ENCODE measurements at regions not wholly inside any gene's neighbourhood (a gene's known extent, or its start where the extent isn't known, plus 50 kb on each side); places are given as distances from the start of the nearest gene placed in this dataset.

DNA sequence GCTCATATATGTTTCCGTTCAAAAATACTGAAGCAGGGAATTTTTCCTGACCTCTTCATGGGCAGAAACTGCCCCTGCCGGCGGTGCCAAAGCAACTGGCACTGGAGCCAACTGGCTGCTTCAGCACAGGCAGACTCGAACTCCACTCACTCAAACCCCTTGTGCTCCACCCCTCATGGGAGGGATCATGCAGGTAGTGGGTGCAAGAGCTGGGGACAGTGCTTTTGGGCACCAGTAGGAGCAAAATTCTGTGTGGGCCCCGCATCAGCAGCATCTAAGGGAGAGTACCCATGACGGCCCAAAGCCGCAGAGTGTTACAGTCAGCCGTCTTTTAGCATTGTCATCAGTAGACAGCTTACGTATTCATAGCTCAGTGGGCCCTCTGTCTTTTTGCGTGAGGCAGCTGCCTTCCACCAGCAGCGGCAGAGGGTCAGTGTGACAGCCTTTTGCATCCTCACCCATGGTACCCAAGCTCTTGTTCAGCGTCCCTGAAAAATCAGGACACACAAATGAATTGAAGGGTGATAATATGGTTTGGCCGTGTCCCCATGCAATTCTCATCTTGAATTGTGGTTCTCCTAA lies 393.8 kb downstream of the SLITRK6 start:
- Mint-ChIP-seq H3K27ac (no peak overlapping the region), H3K36me3 (no peaks in the 10 kb centered on the region), H3K9me3 (no peaks in the 10 kb centered on the region), H3K4me1 (no peaks in the 10 kb centered on the region), H3K4me3 (no peak overlapping the region), H3K27me3 (ENCODE audit: insufficient read depth, low read depth) (no peaks in the 10 kb centered on the region)
- no peak overlapping the region for H2AFZ ChIP-seq (replicated peaks)
- no peaks in the 10 kb centered on the region for H4K20me1 ChIP-seq (ENCODE audit: low read depth)
- no peak for TF ChIP-seq EZH2phosphoT487 (IDR thresholded peaks at IDR 0.05)
- no peak for TF ChIP-seq EZH2 (IDR thresholded peaks at IDR 0.05)
- H3K27me3 ChIP-seq, result no peaks in the 10 kb centered on the region
- no peaks in the 10 kb centered on the region for H3K79me2 ChIP-seq (ENCODE audit: low read depth)
- H3K9me3 ChIP-seq (ENCODE audit: low read depth), result no peaks in the 10 kb centered on the region
- no peak overlapping the region for H3K4me2 ChIP-seq
- no peak overlapping the region for H3K4me3 ChIP-seq
- H3K36me3 ChIP-seq, result no peaks in the 10 kb centered on the region
- no peaks in the 10 kb centered on the region for H3F3A ChIP-seq (ENCODE audit: low read depth)
- H3K9ac ChIP-seq, result no peak overlapping the region
- no peak for DNase-seq (ENCODE audit: low spot score)
- no peaks in the 10 kb centered on the region for H3K4me1 ChIP-seq
- H3K27ac ChIP-seq, result no peak overlapping the region

DNA sequence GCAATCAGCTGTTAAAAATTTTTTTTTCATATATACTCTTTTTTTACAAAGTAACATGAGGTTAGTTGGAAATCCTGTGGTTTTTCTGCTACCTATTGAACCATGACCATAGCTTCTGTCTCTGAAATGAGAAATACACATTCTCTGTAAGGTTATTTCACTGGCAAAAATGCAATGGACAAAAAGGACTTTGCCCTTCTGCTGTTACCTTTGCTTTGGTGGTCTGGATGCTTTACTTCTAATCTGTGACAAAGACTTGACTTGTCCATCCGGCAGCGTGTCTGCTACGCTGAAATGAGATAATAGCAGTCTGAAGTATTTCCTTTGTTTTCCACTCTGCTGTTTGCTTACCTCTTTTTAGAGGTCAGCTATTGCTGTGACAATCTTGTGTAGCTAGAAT lies 412.8 kb downstream of the SLITRK6 start:
- no peaks in the 10 kb centered on the region for H3K36me3 Mint-ChIP-seq
- H3K4me2 ChIP-seq, result no peak overlapping the region
- H3K4me3 Mint-ChIP-seq, result no peak overlapping the region
- no peak overlapping the region for H3K4me3 ChIP-seq
- H3K79me2 ChIP-seq (ENCODE audit: low read depth), result no peaks in the 10 kb centered on the region
- H3K4me1 Mint-ChIP-seq, result peaks cover 8% of the 10 kb centered on the region
- DNase-seq (ENCODE audit: low spot score), result peak; percentile 26
- no peak overlapping the region for H3K27ac Mint-ChIP-seq
- no peak overlapping the region for H3K9ac ChIP-seq
- TF ChIP-seq EZH2 (IDR thresholded peaks at IDR 0.05) (no peak), EZH2phosphoT487 (IDR thresholded peaks at IDR 0.05) (no peak)
- TF ChIP-seq, protein P1, sequence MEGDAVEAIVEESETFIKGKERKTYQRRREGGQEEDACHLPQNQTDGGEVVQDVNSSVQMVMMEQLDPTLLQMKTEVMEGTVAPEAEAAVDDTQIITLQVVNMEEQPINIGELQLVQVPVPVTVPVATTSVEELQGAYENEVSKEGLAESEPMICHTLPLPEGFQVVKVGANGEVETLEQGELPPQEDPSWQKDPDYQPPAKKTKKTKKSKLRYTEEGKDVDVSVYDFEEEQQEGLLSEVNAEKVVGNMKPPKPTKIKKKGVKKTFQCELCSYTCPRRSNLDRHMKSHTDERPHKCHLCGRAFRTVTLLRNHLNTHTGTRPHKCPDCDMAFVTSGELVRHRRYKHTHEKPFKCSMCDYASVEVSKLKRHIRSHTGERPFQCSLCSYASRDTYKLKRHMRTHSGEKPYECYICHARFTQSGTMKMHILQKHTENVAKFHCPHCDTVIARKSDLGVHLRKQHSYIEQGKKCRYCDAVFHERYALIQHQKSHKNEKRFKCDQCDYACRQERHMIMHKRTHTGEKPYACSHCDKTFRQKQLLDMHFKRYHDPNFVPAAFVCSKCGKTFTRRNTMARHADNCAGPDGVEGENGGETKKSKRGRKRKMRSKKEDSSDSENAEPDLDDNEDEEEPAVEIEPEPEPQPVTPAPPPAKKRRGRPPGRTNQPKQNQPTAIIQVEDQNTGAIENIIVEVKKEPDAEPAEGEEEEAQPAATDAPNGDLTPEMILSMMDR (IDR thresholded peaks at IDR 0.05), result no peak
- H3F3A ChIP-seq (ENCODE audit: low read depth), result no peaks in the 10 kb centered on the region
- H3K27me3 ChIP-seq, result no peaks in the 10 kb centered on the region
- no peak overlapping the region for H3K27ac ChIP-seq
- H3K36me3 ChIP-seq, result no peaks in the 10 kb centered on the region
- no peak overlapping the region for H2AFZ ChIP-seq (replicated peaks)
- H3K27me3 Mint-ChIP-seq (ENCODE audit: insufficient read depth, low read depth), result no peaks in the 10 kb centered on the region
- H3K4me1 ChIP-seq, result no peaks in the 10 kb centered on the region
- no peaks in the 10 kb centered on the region for H4K20me1 ChIP-seq (ENCODE audit: low read depth)
- peaks cover 11% of the 10 kb centered on the region for H3K9me3 Mint-ChIP-seq
- no peaks in the 10 kb centered on the region for H3K9me3 ChIP-seq (ENCODE audit: low read depth)

DNA sequence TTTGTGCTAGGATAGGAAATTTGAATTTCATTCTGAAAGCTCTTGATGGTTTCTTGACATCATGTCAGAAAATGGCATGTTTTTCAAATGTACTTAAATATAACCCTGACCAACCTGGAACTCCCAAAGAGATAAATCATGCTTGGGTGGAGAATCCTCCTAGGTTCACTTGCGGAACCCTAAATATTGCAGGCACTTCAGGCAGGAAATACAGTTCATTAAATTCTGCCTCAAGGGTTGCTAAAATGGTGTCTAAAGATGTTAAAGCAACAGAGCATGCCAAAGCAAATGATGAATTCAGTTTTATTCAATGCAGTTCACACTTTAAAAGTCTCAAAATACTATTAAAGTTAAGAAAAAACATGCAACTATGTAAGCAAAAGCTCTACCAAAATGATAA lies 415.9 kb downstream of the SLITRK6 start:
- Histone ChIP-seq H3K9ac (no peak overlapping the region), H3F3A (ENCODE audit: low read depth) (no peaks in the 10 kb centered on the region), H3K27ac (no peak overlapping the region), H3K36me3 (no peaks in the 10 kb centered on the region), H3K9me3 (ENCODE audit: low read depth) (no peaks in the 10 kb centered on the region), H3K4me2 (no peak overlapping the region), H3K4me1 (no peaks in the 10 kb centered on the region), H3K4me3 (no peak overlapping the region), H3K79me2 (ENCODE audit: low read depth) (no peaks in the 10 kb centered on the region), H3K27me3 (no peaks in the 10 kb centered on the region), H4K20me1 (ENCODE audit: low read depth) (no peaks in the 10 kb centered on the region), H2AFZ (replicated peaks) (no peak overlapping the region)
- DNase-seq (ENCODE audit: low spot score), result no peak
- TF ChIP-seq, protein P1 (IDR thresholded peaks at IDR 0.05), result no peak
- TF ChIP-seq EZH2phosphoT487 (IDR thresholded peaks at IDR 0.05) (no peak), EZH2 (IDR thresholded peaks at IDR 0.05) (no peak)
- Mint-ChIP-seq H3K9me3 (peaks cover 4% of the 10 kb centered on the region), H3K4me1 (peaks cover 8% of the 10 kb centered on the region), H3K27ac (no peak overlapping the region), H3K4me3 (no peak overlapping the region), H3K27me3 (ENCODE audit: insufficient read depth, low read depth) (no peaks in the 10 kb centered on the region), H3K36me3 (no peaks in the 10 kb centered on the region)

DNA sequence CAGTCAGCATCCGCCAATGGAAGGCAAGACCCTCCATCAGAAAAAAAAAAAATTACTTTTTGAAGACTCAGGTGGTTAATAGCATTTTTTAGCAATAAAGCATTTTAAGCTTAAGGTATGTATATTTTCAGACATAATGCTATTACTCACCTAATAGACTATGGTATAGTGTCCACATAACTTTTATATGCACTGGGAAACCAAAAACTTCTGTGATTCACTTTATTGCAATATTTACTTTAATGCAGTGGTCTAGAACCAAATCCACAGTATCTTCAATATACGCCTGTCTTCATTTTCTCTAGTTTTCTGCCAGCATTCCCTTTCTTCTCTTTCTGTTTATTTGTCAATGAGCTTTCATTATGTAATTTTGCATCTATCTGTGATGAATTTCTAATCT lies 418.1 kb downstream of the SLITRK6 start:
- Mint-ChIP-seq H3K36me3 (no peaks in the 10 kb centered on the region), H3K4me3 (no peak overlapping the region), H3K27ac (no peak overlapping the region), H3K4me1 (peaks cover 4% of the 10 kb centered on the region), H3K9me3 (no peaks in the 10 kb centered on the region), H3K27me3 (ENCODE audit: insufficient read depth, low read depth) (no peaks in the 10 kb centered on the region)
- H3K27me3 ChIP-seq, result no peaks in the 10 kb centered on the region
- H2AFZ ChIP-seq (replicated peaks), result no peak overlapping the region
- no peaks in the 10 kb centered on the region for H3K36me3 ChIP-seq
- no peaks in the 10 kb centered on the region for H4K20me1 ChIP-seq (ENCODE audit: low read depth)
- no peak overlapping the region for H3K4me3 ChIP-seq
- TF ChIP-seq EZH2phosphoT487 (IDR thresholded peaks at IDR 0.05), result no peak
- TF ChIP-seq, protein P1 (IDR thresholded peaks at IDR 0.05), result no peak
- no peak for TF ChIP-seq EZH2 (IDR thresholded peaks at IDR 0.05)
- H3K27ac ChIP-seq, result no peak overlapping the region
- DNase-seq (ENCODE audit: low spot score), result no peak
- no peak overlapping the region for H3K9ac ChIP-seq
- H3K9me3 ChIP-seq (ENCODE audit: low read depth), result no peaks in the 10 kb centered on the region
- no peaks in the 10 kb centered on the region for H3K4me1 ChIP-seq
- no peaks in the 10 kb centered on the region for H3K79me2 ChIP-seq (ENCODE audit: low read depth)
- H3K4me2 ChIP-seq, result no peak overlapping the region
- H3F3A ChIP-seq (ENCODE audit: low read depth), result no peaks in the 10 kb centered on the region
